Stimulated activated effector memory CD8-positive, alpha-beta T cell treated with anti-CD3 and anti-CD28 coated beads, Interleukin-12 subunit alpha, Interleukin-12 subunit beta, amount 100 ng/mL, for 72 hours (primary cell): ENCODE measurements at regions not wholly inside any gene's neighbourhood (a gene's known extent, or its start where the extent isn't known, plus 50 kb on each side); places are given as distances from the start of the nearest gene placed in this dataset.

Experiments used
- ATAC-seq: fragments of 150-1000 bp; cut with Tn5 transposase; 2 replicates; pipeline ENCODE4 v1.10.0; 2021
- DNase-seq, 2 donors: peaks; one replicate each; pipeline ENCODE4 v3.0.0; 2021 to 2022; ENCODE audit warnings: low spot score in 2 of 2
- H3K27ac Mint-ChIP-seq: one replicate; pipeline ENCODE4 v1.8.0; 2022; ENCODE audit warnings: mild to moderate bottlenecking, mixed read lengths
- H3K36me3 Mint-ChIP-seq: one replicate; pipeline ENCODE4 v1.8.0; 2022; ENCODE audit warnings: mild to moderate bottlenecking, mixed read lengths
- H3K4me1 Mint-ChIP-seq: one replicate; pipeline ENCODE4 v1.8.0; 2022; ENCODE audit warnings: mixed read lengths
- H3K4me3 Mint-ChIP-seq: one replicate; pipeline ENCODE4 v1.8.0; 2022; ENCODE audit warnings: mild to moderate bottlenecking, mixed read lengths
- H3K9me3 Mint-ChIP-seq: one replicate; pipeline ENCODE4 v1.8.0; 2022; ENCODE audit warnings: mixed read lengths

- ATAC-seq (no peak), DNase-seq (no peak)
- no peak overlapping the region for H3K27ac Mint-ChIP-seq
- H3K4me3 Mint-ChIP-seq = no peak overlapping the region
- H3K4me1 Mint-ChIP-seq = no peaks in the 10 kb centered on the region
- H3K36me3 Mint-ChIP-seq = no peaks in the 10 kb centered on the region
- peaks cover 11% of the 10 kb centered on the region for H3K9me3 Mint-ChIP-seq
Observed at GRCh38 chr17:5809056-5809455, 224.7 kb upstream of the NLRP1 start.

- Mint-ChIP-seq H3K4me1 (no peaks in the 10 kb centered on the region), H3K4me3 (no peak overlapping the region), H3K9me3 (peaks cover 11% of the 10 kb centered on the region), H3K27ac (no peak overlapping the region), H3K36me3 (no peaks in the 10 kb centered on the region)
- ATAC-seq = no peak
- no peak for DNase-seq
Observed at GRCh38 chr17:5809580-5810188, 225.4 kb upstream of the NLRP1 start.

GRCh38 chr17:5812590-5812989 lies 228.3 kb upstream of the NLRP1 start:
- Mint-ChIP-seq H3K4me1 (no peaks in the 10 kb centered on the region), H3K4me3 (no peak overlapping the region), H3K27ac (no peak overlapping the region), H3K36me3 (no peaks in the 10 kb centered on the region), H3K9me3 (peaks cover 11% of the 10 kb centered on the region)
- ATAC-seq = no peak
- DNase-seq = no peak

- Mint-ChIP-seq H3K9me3 (peaks cover 11% of the 10 kb centered on the region), H3K27ac (no peak overlapping the region), H3K36me3 (no peaks in the 10 kb centered on the region), H3K4me3 (no peak overlapping the region), H3K4me1 (no peaks in the 10 kb centered on the region)
- DNase-seq (no peak), ATAC-seq (no peak)
Observed at GRCh38 chr17:5813357-5813756, 229.0 kb upstream of the NLRP1 start.

- Mint-ChIP-seq H3K4me1 (no peaks in the 10 kb centered on the region), H3K4me3 (no peak overlapping the region), H3K9me3 (peaks cover 7% of the 10 kb centered on the region), H3K36me3 (no peaks in the 10 kb centered on the region), H3K27ac (no peak overlapping the region)
- no peak for ATAC-seq
- no peak for DNase-seq
Observed at GRCh38 chr17:5815396-5815795, 231.1 kb upstream of the NLRP1 start.

GRCh38 chr17:5816491-5817070 lies 232.3 kb upstream of the NLRP1 start:
- Mint-ChIP-seq H3K27ac (no peak overlapping the region), H3K36me3 (no peaks in the 10 kb centered on the region), H3K4me1 (no peaks in the 10 kb centered on the region), H3K4me3 (no peak overlapping the region), H3K9me3 (no peaks in the 10 kb centered on the region)
- DNase-seq (no peak), ATAC-seq (no peak)

- H3K4me1 Mint-ChIP-seq = no peaks in the 10 kb centered on the region
- ATAC-seq = no peak
- H3K27ac Mint-ChIP-seq = no peak overlapping the region
- no peak overlapping the region for H3K4me3 Mint-ChIP-seq
- no peaks in the 10 kb centered on the region for H3K36me3 Mint-ChIP-seq
- H3K9me3 Mint-ChIP-seq = no peaks in the 10 kb centered on the region
- DNase-seq = no peak
Observed at GRCh38 chr17:5817475-5818395, 233.4 kb upstream of the NLRP1 start.

- no peak overlapping the region for H3K4me3 Mint-ChIP-seq
- no peaks in the 10 kb centered on the region for H3K36me3 Mint-ChIP-seq
- H3K9me3 Mint-ChIP-seq = no peaks in the 10 kb centered on the region
- ATAC-seq (no peak), DNase-seq (no peak)
- no peak overlapping the region for H3K27ac Mint-ChIP-seq
- H3K4me1 Mint-ChIP-seq = no peaks in the 10 kb centered on the region
Observed at GRCh38 chr17:5819396-5819795, 235.1 kb upstream of the NLRP1 start.

- Mint-ChIP-seq H3K36me3 (no peaks in the 10 kb centered on the region), H3K27ac (no peak overlapping the region), H3K4me1 (no peaks in the 10 kb centered on the region), H3K4me3 (no peak overlapping the region), H3K9me3 (no peaks in the 10 kb centered on the region)
- peak; percentile 25 for ATAC-seq
- no peak for DNase-seq
Observed at GRCh38 chr17:5819921-5820685, 235.8 kb upstream of the NLRP1 start.

- Mint-ChIP-seq H3K9me3 (no peaks in the 10 kb centered on the region), H3K27ac (no peak overlapping the region), H3K36me3 (no peaks in the 10 kb centered on the region), H3K4me1 (no peaks in the 10 kb centered on the region), H3K4me3 (no peak overlapping the region)
- DNase-seq (no peak), ATAC-seq (peak; percentile 59)
Observed at GRCh38 chr17:5820721-5821456, 236.6 kb upstream of the NLRP1 start.

GRCh38 chr17:5821803-5822202 lies 237.5 kb upstream of the NLRP1 start:
- Mint-ChIP-seq H3K4me1 (no peaks in the 10 kb centered on the region), H3K4me3 (no peak overlapping the region), H3K36me3 (no peaks in the 10 kb centered on the region), H3K9me3 (no peaks in the 10 kb centered on the region), H3K27ac (no peak overlapping the region)
- DNase-seq = no peak
- ATAC-seq = no peak

GRCh38 chr17:5822281-5823060 lies 238.2 kb upstream of the NLRP1 start:
- no peak for ATAC-seq

GRCh38 chr17:5823219-5823618 lies 238.9 kb upstream of the NLRP1 start:
- no peak for ATAC-seq

More at GRCh38 chr17:5822281-5823060, 238.2 kb upstream of the NLRP1 start:
- Mint-ChIP-seq H3K4me1 (no peaks in the 10 kb centered on the region), H3K4me3 (no peak overlapping the region), H3K36me3 (no peaks in the 10 kb centered on the region), H3K27ac (no peak overlapping the region), H3K9me3 (no peaks in the 10 kb centered on the region)
- no peak for DNase-seq

GRCh38 chr17:5825717-5826330 lies 241.5 kb upstream of the NLRP1 start:
- Mint-ChIP-seq H3K36me3 (no peaks in the 10 kb centered on the region), H3K4me1 (no peaks in the 10 kb centered on the region), H3K27ac (no peak overlapping the region), H3K4me3 (no peak overlapping the region), H3K9me3 (no peaks in the 10 kb centered on the region)
- no peak for DNase-seq
- ATAC-seq = no peak

More at GRCh38 chr17:5823219-5823618, 238.9 kb upstream of the NLRP1 start:
- no peak overlapping the region for H3K4me3 Mint-ChIP-seq
- H3K27ac Mint-ChIP-seq = no peak overlapping the region
- DNase-seq = no peak
- no peaks in the 10 kb centered on the region for H3K4me1 Mint-ChIP-seq
- H3K36me3 Mint-ChIP-seq = no peaks in the 10 kb centered on the region
- no peaks in the 10 kb centered on the region for H3K9me3 Mint-ChIP-seq
